Ishikawa (cell line): ENCODE measurements at regions not wholly inside any gene's neighbourhood (a gene's known extent, or its start where the extent isn't known, plus 50 kb on each side); places are given as distances from the start of the nearest gene placed in this dataset.

ENCODE experiments used
- CEBPB ChIP-seq: IDR thresholded peaks from 2 replicates; pipeline ENCODE4 v1.6.1; 2012
- CREB1 ChIP-seq: IDR thresholded peaks from 2 replicates; pipeline ENCODE4 v1.6.1; 2012; ENCODE audit warnings: low read depth
- EGR1 ChIP-seq: IDR thresholded peaks from 2 replicates; pipeline ENCODE4 v1.6.1; 2012
- EP300 ChIP-seq: IDR thresholded peaks from 2 replicates; pipeline ENCODE4 v1.6.1; 2012; ENCODE audit warnings: borderline replicate concordance
- FOXM1 ChIP-seq: IDR thresholded peaks from 2 replicates; pipeline ENCODE4 v1.6.1; 2012; ENCODE audit warnings: low read depth, borderline replicate concordance
- NFIC ChIP-seq: IDR thresholded peaks from 2 replicates; pipeline ENCODE4 v1.6.1; 2012
- RAD21 ChIP-seq: IDR thresholded peaks from 2 replicates; pipeline ENCODE4 v1.6.1; 2012; ENCODE audit warnings: low read depth
- TAF1 ChIP-seq: IDR thresholded peaks from 2 replicates; pipeline ENCODE4 v1.6.1; 2012; ENCODE audit warnings: low read depth, mild to moderate bottlenecking
- TCF12 ChIP-seq: IDR thresholded peaks from 2 replicates; pipeline ENCODE4 v1.6.1; 2012; ENCODE audit warnings: low read depth
- TEAD4 ChIP-seq: IDR thresholded peaks from 2 replicates; pipeline ENCODE4 v1.6.1; 2012
- YY1 ChIP-seq: IDR thresholded peaks from 2 replicates; pipeline ENCODE4 v1.6.1; 2012; ENCODE audit warnings: low read depth
- ZBTB7A ChIP-seq: IDR thresholded peaks from 2 replicates; pipeline ENCODE4 v1.6.1; 2012; ENCODE audit warnings: low read depth
- TF ChIP-seq, protein P1 (sequence below): IDR thresholded peaks from 2 replicates; pipeline ENCODE4 v1.6.1; 2012
- TF ChIP-seq, protein P2 (sequence below): IDR thresholded peaks from 2 replicates; pipeline ENCODE4 v1.6.1; 2012
- TF ChIP-seq, protein P3 (sequence below): IDR thresholded peaks from 2 replicates; pipeline ENCODE4 v1.6.1; 2012; ENCODE audit warnings: low read depth, mild to moderate bottlenecking

DNA sequence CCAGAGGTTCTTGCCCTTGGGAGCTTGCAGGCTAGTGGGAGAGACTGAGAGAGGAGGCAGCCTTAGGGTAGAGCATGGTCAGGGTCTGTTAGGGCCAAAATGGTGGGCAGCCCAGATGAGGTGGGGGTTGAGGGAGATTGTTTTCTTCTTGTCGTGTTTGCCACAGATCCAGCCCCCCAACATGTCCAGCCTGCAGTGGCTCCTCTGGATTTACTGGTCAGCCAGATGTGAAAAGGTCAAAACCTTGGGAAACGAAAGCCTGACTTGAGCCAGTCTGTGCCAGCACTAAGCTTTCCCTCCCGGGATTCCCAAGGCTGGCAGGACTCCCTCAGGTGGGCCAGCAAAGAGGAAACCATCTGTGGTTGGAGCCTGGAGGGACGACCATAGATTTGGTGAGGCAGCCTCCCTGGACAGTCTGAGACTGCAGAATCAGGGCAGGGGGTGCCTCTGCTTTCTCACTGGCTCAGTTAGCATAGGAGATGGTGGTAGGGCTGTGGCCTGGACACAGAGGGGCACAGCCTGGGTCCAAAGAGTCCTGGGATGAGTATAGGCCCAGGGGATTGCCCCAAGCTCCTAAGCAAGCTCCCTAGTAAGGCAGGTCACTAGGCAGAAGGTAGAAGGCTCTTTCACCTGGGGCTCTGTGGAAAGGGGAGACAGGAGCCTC lies 51.2 kb upstream of the PRR23C start:
- TF ChIP-seq NFIC, result no peak
- TF ChIP-seq, protein P1, sequence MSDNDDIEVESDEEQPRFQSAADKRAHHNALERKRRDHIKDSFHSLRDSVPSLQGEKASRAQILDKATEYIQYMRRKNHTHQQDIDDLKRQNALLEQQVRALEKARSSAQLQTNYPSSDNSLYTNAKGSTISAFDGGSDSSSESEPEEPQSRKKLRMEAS, result no peak

DNA sequence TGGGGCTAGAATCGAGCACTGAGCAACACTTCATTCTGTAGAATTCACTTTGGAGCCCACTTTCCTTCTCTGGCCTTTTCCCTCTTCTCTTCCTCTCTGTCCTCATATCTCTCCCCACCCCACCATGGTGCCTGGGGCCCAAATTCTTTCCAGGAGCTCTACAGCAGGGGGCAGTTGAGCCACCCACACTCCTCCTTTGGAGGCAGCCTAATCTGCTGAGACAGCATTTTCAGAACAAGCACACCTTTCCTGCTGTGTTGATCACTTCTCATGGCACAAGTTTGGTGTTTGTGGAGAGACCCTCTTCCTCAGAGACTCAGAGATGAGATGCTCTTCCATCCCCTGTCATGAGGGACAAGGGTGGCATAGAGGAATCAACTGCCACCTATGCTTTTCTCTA lies 52.0 kb upstream of the PRR23C start:
- TF ChIP-seq, protein P2, sequence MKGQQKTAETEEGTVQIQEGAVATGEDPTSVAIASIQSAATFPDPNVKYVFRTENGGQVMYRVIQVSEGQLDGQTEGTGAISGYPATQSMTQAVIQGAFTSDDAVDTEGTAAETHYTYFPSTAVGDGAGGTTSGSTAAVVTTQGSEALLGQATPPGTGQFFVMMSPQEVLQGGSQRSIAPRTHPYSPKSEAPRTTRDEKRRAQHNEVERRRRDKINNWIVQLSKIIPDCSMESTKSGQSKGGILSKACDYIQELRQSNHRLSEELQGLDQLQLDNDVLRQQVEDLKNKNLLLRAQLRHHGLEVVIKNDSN, result no peak
- TF ChIP-seq EGR1 (no peak), ZBTB7A (no peak), CEBPB (no peak), TEAD4 (no peak), YY1 (no peak), CREB1 (no peak), RAD21 (no peak), NFIC (no peak), EP300 (no peak), TAF1 (no peak)
- TF ChIP-seq, protein P3, sequence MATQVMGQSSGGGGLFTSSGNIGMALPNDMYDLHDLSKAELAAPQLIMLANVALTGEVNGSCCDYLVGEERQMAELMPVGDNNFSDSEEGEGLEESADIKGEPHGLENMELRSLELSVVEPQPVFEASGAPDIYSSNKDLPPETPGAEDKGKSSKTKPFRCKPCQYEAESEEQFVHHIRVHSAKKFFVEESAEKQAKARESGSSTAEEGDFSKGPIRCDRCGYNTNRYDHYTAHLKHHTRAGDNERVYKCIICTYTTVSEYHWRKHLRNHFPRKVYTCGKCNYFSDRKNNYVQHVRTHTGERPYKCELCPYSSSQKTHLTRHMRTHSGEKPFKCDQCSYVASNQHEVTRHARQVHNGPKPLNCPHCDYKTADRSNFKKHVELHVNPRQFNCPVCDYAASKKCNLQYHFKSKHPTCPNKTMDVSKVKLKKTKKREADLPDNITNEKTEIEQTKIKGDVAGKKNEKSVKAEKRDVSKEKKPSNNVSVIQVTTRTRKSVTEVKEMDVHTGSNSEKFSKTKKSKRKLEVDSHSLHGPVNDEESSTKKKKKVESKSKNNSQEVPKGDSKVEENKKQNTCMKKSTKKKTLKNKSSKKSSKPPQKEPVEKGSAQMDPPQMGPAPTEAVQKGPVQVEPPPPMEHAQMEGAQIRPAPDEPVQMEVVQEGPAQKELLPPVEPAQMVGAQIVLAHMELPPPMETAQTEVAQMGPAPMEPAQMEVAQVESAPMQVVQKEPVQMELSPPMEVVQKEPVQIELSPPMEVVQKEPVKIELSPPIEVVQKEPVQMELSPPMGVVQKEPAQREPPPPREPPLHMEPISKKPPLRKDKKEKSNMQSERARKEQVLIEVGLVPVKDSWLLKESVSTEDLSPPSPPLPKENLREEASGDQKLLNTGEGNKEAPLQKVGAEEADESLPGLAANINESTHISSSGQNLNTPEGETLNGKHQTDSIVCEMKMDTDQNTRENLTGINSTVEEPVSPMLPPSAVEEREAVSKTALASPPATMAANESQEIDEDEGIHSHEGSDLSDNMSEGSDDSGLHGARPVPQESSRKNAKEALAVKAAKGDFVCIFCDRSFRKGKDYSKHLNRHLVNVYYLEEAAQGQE, result no peak
- TF ChIP-seq, protein P1, result no peak

DNA sequence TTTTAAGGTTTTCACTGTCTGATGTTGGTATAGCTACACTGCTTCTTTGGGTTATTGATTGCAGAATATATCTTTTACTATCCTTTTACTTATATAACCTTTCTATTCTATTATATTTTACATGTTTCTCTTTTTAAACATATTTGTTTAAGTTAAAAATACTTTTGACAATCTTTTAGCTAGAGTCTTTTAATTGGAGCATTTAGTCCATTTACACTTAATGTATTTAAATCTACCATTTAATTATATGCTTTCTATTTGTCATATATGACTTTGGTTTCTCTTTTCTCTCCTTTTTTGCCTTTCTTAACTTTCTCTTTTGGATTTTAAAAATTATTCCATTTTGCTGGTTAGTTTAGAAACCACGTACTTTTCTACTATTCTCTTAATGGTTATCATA lies 53.7 kb upstream of the PRR23C start:
- TF ChIP-seq CEBPB (no peak), YY1 (no peak), RAD21 (no peak), NFIC (no peak), EP300 (no peak), EGR1 (no peak)
- TF ChIP-seq, protein P1, result no peak
- TF ChIP-seq, protein P3, result no peak

DNA sequence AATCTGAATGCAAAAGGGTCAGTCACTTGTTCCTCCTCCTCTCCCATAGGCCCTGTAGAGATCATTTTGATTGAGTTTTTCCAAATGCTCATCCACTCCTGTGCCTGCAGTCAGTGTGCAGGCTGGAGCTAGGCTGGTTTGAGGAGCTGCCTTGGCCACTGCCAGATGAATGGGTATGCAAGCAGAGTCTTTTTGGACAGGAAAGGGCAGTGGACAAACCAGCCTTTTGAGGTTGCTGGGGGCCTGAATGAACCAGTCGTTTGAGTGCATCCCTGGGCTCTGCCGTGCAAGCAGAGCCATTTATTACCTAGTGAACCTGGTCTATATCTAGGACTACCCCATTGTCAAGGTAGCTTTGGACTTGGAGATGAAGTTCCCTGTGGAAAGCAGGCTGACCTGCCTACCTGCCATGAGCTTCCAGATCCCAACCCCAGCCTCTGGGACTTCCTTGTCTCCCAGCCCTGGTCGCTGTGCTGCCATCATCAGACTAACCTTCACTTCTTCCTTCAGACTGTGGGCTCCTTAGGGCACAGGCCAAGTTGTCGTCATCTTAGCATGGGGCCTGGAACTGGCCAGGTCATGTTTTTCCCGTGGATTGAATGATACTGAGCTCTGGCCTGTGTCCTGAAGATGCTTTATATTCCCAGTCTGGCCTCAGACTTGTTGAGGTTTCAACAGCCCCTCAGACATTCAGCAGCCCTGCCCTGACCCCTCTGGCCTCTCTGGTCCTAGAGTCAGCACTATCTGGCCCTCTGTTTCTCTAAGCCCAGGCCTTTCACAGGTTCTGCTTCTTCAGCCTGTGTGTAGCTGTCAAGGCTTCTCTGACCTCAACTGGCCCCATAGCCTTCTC lies 55.5 kb upstream of the PRR23C start:
- no peak for TF ChIP-seq CREB1
- TF ChIP-seq, protein P3, result no peak
- no peak for TF ChIP-seq EGR1
- TF ChIP-seq EP300, result no peak
- no peak for TF ChIP-seq ZBTB7A
- no peak for TF ChIP-seq TAF1
- TF ChIP-seq, protein P1, result no peak
- no peak for TF ChIP-seq FOXM1
- no peak for TF ChIP-seq CEBPB
- TF ChIP-seq YY1, result no peak
- no peak for TF ChIP-seq RAD21
- no peak for TF ChIP-seq TCF12
- TF ChIP-seq NFIC, result no peak
